HL-60/S4 (cell line): ENCODE measurements at regions not wholly inside any gene's neighbourhood (a gene's known extent, or its start where the extent isn't known, plus 50 kb on each side); places are given as distances from the start of the nearest gene placed in this dataset.

Experiments
- in situ Hi-C: fragments of 300-500 bp; cut with MboI; formaldehyde crosslinking; loops from 2 replicates; pipeline ENCODE4 v1.14.3; 2022; ENCODE audit warnings: low sequenced_read_pairs

- in situ Hi-C loops: no loop called here
Measured at GRCh38 chr12:89949457-89950195, 241.0 kb upstream of the ATP2B1 start.

GRCh38 chr12:89948271-89949175 lies 239.9 kb upstream of the ATP2B1 start:
- in situ Hi-C loops: no loop called here

GRCh38 chr12:89947437-89948270 lies 239.0 kb upstream of the ATP2B1 start:
- in situ Hi-C loops: no loop called here

GRCh38 chr12:89946518-89947135 lies 238.0 kb upstream of the ATP2B1 start:
- in situ Hi-C loops: no loop called here

- in situ Hi-C loops: no loop called here
Measured at GRCh38 chr12:89945123-89945522, 236.5 kb upstream of the ATP2B1 start.

- in situ Hi-C loops: no loop called here
Measured at GRCh38 chr12:89943463-89943862, 234.8 kb upstream of the ATP2B1 start.

GRCh38 chr12:89941436-89941835 lies 232.8 kb upstream of the ATP2B1 start:
- in situ Hi-C loops: no loop called here

- in situ Hi-C loops: no loop called here
Measured at GRCh38 chr12:89939522-89940215, 231.0 kb upstream of the ATP2B1 start.

- in situ Hi-C loops: no loop called here
Measured at GRCh38 chr12:89936631-89937030, 228.0 kb upstream of the ATP2B1 start.

GRCh38 chr12:89935850-89936249 lies 227.2 kb upstream of the ATP2B1 start:
- in situ Hi-C loops: no loop called here

- in situ Hi-C loops: no loop called here
Measured at GRCh38 chr12:89933911-89934310, 225.3 kb upstream of the ATP2B1 start.

- in situ Hi-C loops: no loop called here
Measured at GRCh38 chr12:89932954-89933353, 224.3 kb upstream of the ATP2B1 start.

- in situ Hi-C loops: no loop called here
Measured at GRCh38 chr12:89928467-89928866, 219.8 kb upstream of the ATP2B1 start.

- in situ Hi-C loops: no loop called here
Measured at GRCh38 chr12:89927226-89927698, 218.6 kb upstream of the ATP2B1 start.

- in situ Hi-C loops: no loop called here
Measured at GRCh38 chr12:89924191-89924590, 215.6 kb upstream of the ATP2B1 start.

GRCh38 chr12:89923091-89923490 lies 214.5 kb upstream of the ATP2B1 start:
- in situ Hi-C loops: no loop called here

GRCh38 chr12:89920866-89921265 lies 212.2 kb upstream of the ATP2B1 start:
- in situ Hi-C loops: no loop called here

GRCh38 chr12:89919241-89919906 lies 210.7 kb upstream of the ATP2B1 start:
- in situ Hi-C loops: no loop called here

- in situ Hi-C loops: no loop called here
Measured at GRCh38 chr12:89918172-89918846, 209.7 kb upstream of the ATP2B1 start.
